HG02610 (cell line): ENCODE measurements at regions not wholly inside any gene's neighbourhood (a gene's known extent, or its start where the extent isn't known, plus 50 kb on each side); places are given as distances from the start of the nearest gene placed in this dataset.

Experiments
- ATAC-seq: cut with Tn5 transposase; IDR thresholded peaks from one replicate; pipeline ENCODE4 v1.9.1; 2021; ENCODE audit warnings: mild to moderate bottlenecking, moderate library complexity; ENCODE audit not compliant: unreplicated experiment

- ATAC-seq, result no peak
Observed at GRCh38 chr2:186276909-186277308, 209.2 kb upstream of the ZC3H15 start.

- no peak for ATAC-seq
Observed at GRCh38 chr2:186281726-186282125, 204.3 kb upstream of the ZC3H15 start.

GRCh38 chr2:186294248-186294888 lies 191.7 kb upstream of the ZC3H15 start:
- ATAC-seq, result no peak

- ATAC-seq, result no peak
Observed at GRCh38 chr2:186299610-186300009, 186.4 kb upstream of the ZC3H15 start.

- ATAC-seq, result no peak
Observed at GRCh38 chr2:186302263-186302662, 183.8 kb upstream of the ZC3H15 start.

- ATAC-seq, result no peak
Observed at GRCh38 chr2:186303091-186303490, 183.0 kb upstream of the ZC3H15 start.

- no peak for ATAC-seq
Observed at GRCh38 chr2:186304064-186304463, 182.0 kb upstream of the ZC3H15 start.

GRCh38 chr2:186306754-186307153 lies 179.3 kb upstream of the ZC3H15 start:
- ATAC-seq, result no peak

GRCh38 chr2:186307871-186308270 lies 178.2 kb upstream of the ZC3H15 start:
- no peak for ATAC-seq

GRCh38 chr2:186308347-186308746 lies 177.7 kb upstream of the ZC3H15 start:
- ATAC-seq, result no peak

- ATAC-seq, result no peak
Observed at GRCh38 chr2:186309901-186310300, 176.2 kb upstream of the ZC3H15 start.

GRCh38 chr2:186319105-186319504 lies 167.0 kb upstream of the ZC3H15 start:
- no peak for ATAC-seq

- no peak for ATAC-seq
Observed at GRCh38 chr2:186325827-186326535, 160.1 kb upstream of the ZC3H15 start.

GRCh38 chr2:186327251-186327868 lies 158.7 kb upstream of the ZC3H15 start:
- ATAC-seq, result peak; percentile 56

GRCh38 chr2:186328838-186329237 lies 157.2 kb upstream of the ZC3H15 start:
- no peak for ATAC-seq

- ATAC-seq, result no peak
Observed at GRCh38 chr2:186330050-186330449, 156.0 kb upstream of the ZC3H15 start.

- no peak for ATAC-seq
Observed at GRCh38 chr2:186339716-186340115, 146.3 kb upstream of the ZC3H15 start.

GRCh38 chr2:186342029-186342428 lies 144.0 kb upstream of the ZC3H15 start:
- ATAC-seq, result no peak

- peak; percentile 29 for ATAC-seq
Observed at GRCh38 chr2:186345745-186346144, 140.3 kb upstream of the ZC3H15 start.

- ATAC-seq, result no peak
Observed at GRCh38 chr2:186346216-186346615, 139.8 kb upstream of the ZC3H15 start.

- ATAC-seq, result peak; percentile 84
Observed at GRCh38 chr2:186347472-186347871, 138.6 kb upstream of the ZC3H15 start.

- ATAC-seq, result no peak
Observed at GRCh38 chr2:186348200-186348599, 137.9 kb upstream of the ZC3H15 start.
